Mesenchymal stem cell (in vitro differentiated cells and primary cell): ENCODE measurements at regions not wholly inside any gene's neighbourhood (a gene's known extent, or its start where the extent isn't known, plus 50 kb on each side); places are given as distances from the start of the nearest gene placed in this dataset.

ENCODE experiments used
- DNase-seq: peaks from one replicate; pipeline ENCODE4 v3.0.0-alpha.2; 2013
- H2AFZ ChIP-seq: one replicate; pipeline ENCODE4 v1.6.1; 2013; ENCODE audit warnings: low read depth, mild to moderate bottlenecking, control low read depth, inconsistent platforms, low read length, moderate library complexity
- H2AK5ac ChIP-seq: 2 replicates; pipeline ENCODE4 v1.6.1; 2013; ENCODE audit warnings: low read length, moderate library complexity, mild to moderate bottlenecking, inconsistent platforms; ENCODE audit not compliant: severe bottlenecking
- H2BK120ac ChIP-seq: one replicate; pipeline ENCODE4 v1.6.1; 2013; ENCODE audit warnings: low read depth, mild to moderate bottlenecking, inconsistent platforms, low read length, moderate library complexity
- H2BK12ac ChIP-seq, 2 experiments: one replicate each; pipeline ENCODE4 v1.6.1; 2013; ENCODE audit warnings: inconsistent platforms in 2 of 2, low read length in 2 of 2, mild to moderate bottlenecking in 2 of 2, moderate library complexity in 2 of 2, control low read depth in 1 of 2
- H2BK15ac ChIP-seq: one replicate; pipeline ENCODE4 v1.6.1; 2013; ENCODE audit warnings: mild to moderate bottlenecking, low read depth, inconsistent platforms; ENCODE audit not compliant: poor library complexity, severe bottlenecking
- H2BK5ac ChIP-seq: 2 replicates; pipeline ENCODE4 v1.6.1; 2013; ENCODE audit warnings: low read depth, mild to moderate bottlenecking, low read length, control low read depth, inconsistent platforms; ENCODE audit not compliant: poor library complexity, severe bottlenecking
- H3K14ac ChIP-seq, 2 experiments: one replicate each; pipeline ENCODE4 v1.6.1; 2013; ENCODE audit warnings: inconsistent platforms in 2 of 2, low read length in 2 of 2, control low read depth in 1 of 2, mild to moderate bottlenecking in 1 of 2, moderate library complexity in 1 of 2
- H3K18ac ChIP-seq, 2 experiments: one replicate each; pipeline ENCODE4 v1.6.1; 2013; ENCODE audit warnings: inconsistent platforms in 2 of 2, low read length in 2 of 2, control low read depth in 1 of 2, low read depth in 1 of 2, mild to moderate bottlenecking in 1 of 2
- H3K23ac ChIP-seq, 2 experiments: one replicate each; pipeline ENCODE4 v1.6.1; 2013; ENCODE audit warnings: inconsistent platforms in 2 of 2, low read length in 2 of 2, mild to moderate bottlenecking in 2 of 2, moderate library complexity in 2 of 2, control low read depth in 1 of 2
- H3K27ac ChIP-seq: 2 replicates; pipeline ENCODE4 v1.5.1; 2013; ENCODE audit warnings: mild to moderate bottlenecking, moderate library complexity, low read length, control low read depth, inconsistent platforms; ENCODE audit not compliant: poor library complexity, severe bottlenecking
- H3K27me3 ChIP-seq, 2 experiments: 2 replicates each; pipeline versions ENCODE4 v1.6.1 to v1.7.0; 2013; ENCODE audit warnings: low read length in 2 of 2, mild to moderate bottlenecking in 2 of 2, moderate library complexity in 2 of 2, control low read depth in 1 of 2, inconsistent platforms in 1 of 2; ENCODE audit not compliant: control insufficient read depth in 1 of 2, insufficient read depth in 1 of 2
- H3K36me3 ChIP-seq, 2 experiments: 2 replicates each; pipeline versions ENCODE4 v1.6.1 to v1.7.0; 2013; ENCODE audit warnings: low read length in 2 of 2, control low read depth in 1 of 2, inconsistent platforms in 1 of 2, low read depth in 1 of 2, mild to moderate bottlenecking in 1 of 2; ENCODE audit not compliant: insufficient read depth in 2 of 2, control insufficient read depth in 1 of 2
- H3K4ac ChIP-seq, 2 experiments: one replicate each; pipeline ENCODE4 v1.6.1; 2013; ENCODE audit warnings: inconsistent platforms in 2 of 2, low read length in 2 of 2, mild to moderate bottlenecking in 2 of 2, moderate library complexity in 2 of 2, control low read depth in 1 of 2, low read depth in 1 of 2
- H3K4me1 ChIP-seq: 2 replicates; pipeline ENCODE4 v1.6.1; 2013; ENCODE audit warnings: low read depth, low read length, control low read depth; ENCODE audit not compliant: control insufficient read depth, insufficient read depth
- H3K4me2 ChIP-seq: 2 replicates; pipeline ENCODE4 v1.6.1; 2013; ENCODE audit warnings: low read length, mild to moderate bottlenecking, inconsistent platforms; ENCODE audit not compliant: poor library complexity, severe bottlenecking
- H3K4me3 ChIP-seq, 2 experiments: 2 replicates each; pipeline versions ENCODE4 v1.5.1 to v1.7.0; 2013; ENCODE audit warnings: low read length in 2 of 2, mild to moderate bottlenecking in 2 of 2, control low read depth in 1 of 2, low read depth in 1 of 2; ENCODE audit not compliant: insufficient read depth in 1 of 2
- H3K79me1 ChIP-seq: replicated peaks from 2 replicates; pipeline ENCODE4 v1.6.1; 2013; ENCODE audit warnings: mild to moderate bottlenecking, control low read depth, low read length, inconsistent platforms; ENCODE audit not compliant: poor library complexity, severe bottlenecking
- H3K9ac ChIP-seq: 2 replicates; pipeline ENCODE4 v1.7.0; 2013; ENCODE audit warnings: mild to moderate bottlenecking, low read length, moderate library complexity
- H3K9me3 ChIP-seq: 2 replicates; pipeline ENCODE4 v1.7.0; 2013; ENCODE audit warnings: mild to moderate bottlenecking, low read length; ENCODE audit not compliant: control insufficient read depth
- H4K8ac ChIP-seq: one replicate; pipeline ENCODE4 v1.6.1; 2013; ENCODE audit warnings: inconsistent platforms, mild to moderate bottlenecking, low read length, moderate library complexity
- H4K91ac ChIP-seq: one replicate; pipeline ENCODE4 v1.6.1; 2013; ENCODE audit warnings: mild to moderate bottlenecking, low read length, inconsistent platforms
- WGBS: methylation state at CpG from one replicate; pipeline ENCODE4 v1.1.7; 2013; ENCODE audit warnings: mixed read lengths; 5-methylcytosine and 5-hydroxymethylcytosine counted together

GRCh38 chr10:120355425-120355824 lies 101.6 kb upstream of the PLPP4 start:
- Histone ChIP-seq H2BK12ac (no peak overlapping the region), H4K91ac (no peak overlapping the region), H3K79me1 (no peaks in the 10 kb centered on the region), H2AK5ac (no peak overlapping the region), H3K23ac (no peak overlapping the region), H3K9me3 (peaks cover 7% of the 10 kb centered on the region), H3K4ac (no peak overlapping the region), H3K4me1 (no peaks in the 10 kb centered on the region), H3K4me2 (no peak overlapping the region), H3K27ac (no peak overlapping the region), H2AFZ (no peak overlapping the region), H2BK120ac (no peak overlapping the region), H4K8ac (no peak overlapping the region), H3K27me3 (no peaks in the 10 kb centered on the region), H2BK5ac (no peak overlapping the region), H2BK15ac (no peak overlapping the region), H3K4me3 (no peak overlapping the region), H3K9ac (no peak overlapping the region), H3K36me3 (no peaks in the 10 kb centered on the region), H3K14ac (no peak overlapping the region), H3K18ac (no peak overlapping the region)
- WGBS = 50% methylated on average over 1 of the region's 2 CpGs
- DNase-seq = no peak

GRCh38 chr10:120360571-120360970 lies 96.5 kb upstream of the PLPP4 start:
- H3K36me3 ChIP-seq = no peaks in the 10 kb centered on the region
- no peak overlapping the region for H2AFZ ChIP-seq
- H2BK12ac ChIP-seq = no peak overlapping the region
- no peak overlapping the region for H3K4me2 ChIP-seq
- no peak overlapping the region for H3K27ac ChIP-seq
- H3K18ac ChIP-seq = no peak overlapping the region
- H2BK120ac ChIP-seq = no peak overlapping the region
- H3K79me1 ChIP-seq = no peaks in the 10 kb centered on the region
- no peak overlapping the region for H3K9ac ChIP-seq
- H3K27me3 ChIP-seq = no peaks in the 10 kb centered on the region
- H3K4me3 ChIP-seq = no peak overlapping the region
- H3K4ac ChIP-seq = no peak overlapping the region
- H4K8ac ChIP-seq = no peak overlapping the region
- no peak overlapping the region for H3K14ac ChIP-seq
- H2BK5ac ChIP-seq = no peak overlapping the region
- H2BK15ac ChIP-seq = no peak overlapping the region
- H4K91ac ChIP-seq = no peak overlapping the region
- no peak overlapping the region for H2AK5ac ChIP-seq
- H3K9me3 ChIP-seq = peaks cover 3% of the 10 kb centered on the region
- DNase-seq = no peak
- H3K23ac ChIP-seq = no peak overlapping the region
- no peaks in the 10 kb centered on the region for H3K4me1 ChIP-seq
- WGBS = 84% methylated on average over 2 of the region's 3 CpGs

GRCh38 chr10:120365872-120366271 lies 91.2 kb upstream of the PLPP4 start:
- WGBS = 85% methylated on average over 3 of the region's 5 CpGs
- Histone ChIP-seq H3K27ac (no peak overlapping the region), H3K79me1 (no peaks in the 10 kb centered on the region), H3K9me3 (peaks cover 3% of the 10 kb centered on the region), H2AK5ac (no peak overlapping the region), H3K14ac (no peak overlapping the region), H3K27me3 (no peaks in the 10 kb centered on the region), H2BK12ac (no peak overlapping the region), H4K91ac (no peak overlapping the region), H3K4me1 (no peaks in the 10 kb centered on the region), H2BK120ac (no peak overlapping the region), H3K4ac (no peak overlapping the region), H3K36me3 (no peaks in the 10 kb centered on the region), H3K23ac (no peak overlapping the region), H2BK15ac (no peak overlapping the region), H3K4me3 (no peak overlapping the region), H2AFZ (no peak overlapping the region), H3K9ac (no peak overlapping the region), H2BK5ac (no peak overlapping the region), H4K8ac (no peak overlapping the region), H3K4me2 (no peak overlapping the region), H3K18ac (no peak overlapping the region)
- DNase-seq = no peak

- no peak overlapping the region for H3K4me3 ChIP-seq
- H3K36me3 ChIP-seq = no peaks in the 10 kb centered on the region
Measured at GRCh38 chr10:120367341-120367740, 89.7 kb upstream of the PLPP4 start.

More at GRCh38 chr10:120367341-120367740, 89.7 kb upstream of the PLPP4 start:
- Histone ChIP-seq H2AK5ac (no peak overlapping the region), H3K79me1 (no peaks in the 10 kb centered on the region), H4K8ac (no peak overlapping the region), H3K18ac (no peak overlapping the region), H2BK12ac (no peak overlapping the region), H2BK5ac (no peak overlapping the region), H3K4ac (no peak overlapping the region), H4K91ac (no peak overlapping the region), H2BK120ac (no peak overlapping the region), H2BK15ac (no peak overlapping the region), H3K27me3 (no peaks in the 10 kb centered on the region), H3K4me1 (no peaks in the 10 kb centered on the region), H3K23ac (no peak overlapping the region), H3K14ac (no peak overlapping the region), H3K9me3 (peaks cover 3% of the 10 kb centered on the region), H2AFZ (no peak overlapping the region), H3K9ac (no peak overlapping the region), H3K4me2 (no peak overlapping the region), H3K27ac (no peak overlapping the region)
- 100% methylated on average over 1 of the region's 3 CpGs for WGBS
- DNase-seq = no peak
